ENCODE measurements at regions not wholly inside any gene's neighbourhood (a gene's known extent, or its start where the extent isn't known, plus 50 kb on each side); places are given as distances from the start of the nearest gene placed in this dataset.

- H3K36me3 ChIP-seq (ENCODE audit: control insufficient read depth in 2 of 2, extremely low read depth in 1 of 2, insufficient read depth in 2 of 2, low read length in 2 of 2), result no peaks in the 10 kb centered on the region
- TF ChIP-seq JUN (IDR thresholded peaks at IDR 0.05; ENCODE audit: borderline replicate concordance, insufficient read depth, insufficient read length, low read depth) (no peak), POLR2A (IDR thresholded peaks at IDR 0.05; ENCODE audit: low read depth, low read length) (no peak), GATA2 (IDR thresholded peaks at IDR 0.05; ENCODE audit: insufficient read depth, insufficient read length, low read depth, low read length) (no peak), FOS (IDR thresholded peaks at IDR 0.05; ENCODE audit: borderline replicate concordance, insufficient read depth, low read length) (no peak), MYC (IDR thresholded peaks at IDR 0.05; ENCODE audit: low read depth, low read length) (no peak), EZH2 (IDR thresholded peaks at IDR 0.05; ENCODE audit: borderline replicate concordance, low read depth, low read length, severe bottlenecking) (no peak), POLR2AphosphoS5 (IDR thresholded peaks at IDR 0.05; ENCODE audit: insufficient read depth, low read depth, low read length) (no peak), CTCF (IDR thresholded peaks at IDR 0.05; ENCODE audit: extremely low read depth in 1 of 2, insufficient read depth in 1 of 2, low read depth in 1 of 2, low read length in 2 of 2) (no peak)
- TF ChIP-seq, protein P1, sequence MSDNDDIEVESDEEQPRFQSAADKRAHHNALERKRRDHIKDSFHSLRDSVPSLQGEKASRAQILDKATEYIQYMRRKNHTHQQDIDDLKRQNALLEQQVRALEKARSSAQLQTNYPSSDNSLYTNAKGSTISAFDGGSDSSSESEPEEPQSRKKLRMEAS (IDR thresholded peaks at IDR 0.05; ENCODE audit: insufficient read depth, insufficient read length), result no peak
- DNase-seq (ENCODE audit: low read depth, low spot score) (no peak), FAIRE-seq (no peak)
- dilution Hi-C loops (cut with MboI; ENCODE audit: extremely low pct_ligation_motif_present, low sequenced_read_pairs), result no loop called here
- no peak overlapping the region for H3K9ac ChIP-seq (replicated peaks; ENCODE audit: extremely low read depth, insufficient read depth, low read length)
- no peak overlapping the region for H2AFZ ChIP-seq (ENCODE audit: low read depth, low read length)
- H3K4me1 ChIP-seq (ENCODE audit: control insufficient read depth, extremely low read depth, insufficient read depth, low read length), result peaks cover 19% of the 10 kb centered on the region
- no peaks in the 10 kb centered on the region for H3K9me3 ChIP-seq (replicated peaks; ENCODE audit: control insufficient read depth, insufficient read depth, low read length)
- no TSS peak for BruUV-seq (replicated peaks)
- no peaks in the 10 kb centered on the region for H3K27me3 ChIP-seq (ENCODE audit: control insufficient read depth in 2 of 2, insufficient read depth in 2 of 2, low read length in 2 of 2)
- H3K9me1 ChIP-seq (replicated peaks; ENCODE audit: control insufficient read depth, extremely low read depth, insufficient read depth, low read length), result no peaks in the 10 kb centered on the region
- H3K4me2 ChIP-seq (ENCODE audit: insufficient read depth, low read length), result no peak overlapping the region
- no peaks in the 10 kb centered on the region for H4K20me1 ChIP-seq (replicated peaks; ENCODE audit: control insufficient read depth, extremely low read depth, insufficient read depth, low read length)
- no peak overlapping the region for H3K27ac ChIP-seq (ENCODE audit: insufficient read depth, low read depth, low read length)
- H3K4me3 ChIP-seq (replicated peaks in 1 of 3; ENCODE audit: insufficient read depth in 1 of 3, low read depth in 1 of 3, low read length in 3 of 3), result no peak overlapping the region
- no peaks in the 10 kb centered on the region for H3K79me2 ChIP-seq (ENCODE audit: control insufficient read depth, insufficient read depth, low read length)
- CTCF ChIA-PET, result no interaction called here
- intact Hi-C loops (cut with micrococcal nuclease), result no loop called here
- POLR2A ChIA-PET, result no interaction called here
These were observed 169.5 kb downstream of the S1PR1 start for GRCh38 chr1:101406271-101406670.
